ENCODE measurements at regions not wholly inside any gene's neighbourhood (a gene's known extent, or its start where the extent isn't known, plus 50 kb on each side); places are given as distances from the start of the nearest gene placed in this dataset.

DNA sequence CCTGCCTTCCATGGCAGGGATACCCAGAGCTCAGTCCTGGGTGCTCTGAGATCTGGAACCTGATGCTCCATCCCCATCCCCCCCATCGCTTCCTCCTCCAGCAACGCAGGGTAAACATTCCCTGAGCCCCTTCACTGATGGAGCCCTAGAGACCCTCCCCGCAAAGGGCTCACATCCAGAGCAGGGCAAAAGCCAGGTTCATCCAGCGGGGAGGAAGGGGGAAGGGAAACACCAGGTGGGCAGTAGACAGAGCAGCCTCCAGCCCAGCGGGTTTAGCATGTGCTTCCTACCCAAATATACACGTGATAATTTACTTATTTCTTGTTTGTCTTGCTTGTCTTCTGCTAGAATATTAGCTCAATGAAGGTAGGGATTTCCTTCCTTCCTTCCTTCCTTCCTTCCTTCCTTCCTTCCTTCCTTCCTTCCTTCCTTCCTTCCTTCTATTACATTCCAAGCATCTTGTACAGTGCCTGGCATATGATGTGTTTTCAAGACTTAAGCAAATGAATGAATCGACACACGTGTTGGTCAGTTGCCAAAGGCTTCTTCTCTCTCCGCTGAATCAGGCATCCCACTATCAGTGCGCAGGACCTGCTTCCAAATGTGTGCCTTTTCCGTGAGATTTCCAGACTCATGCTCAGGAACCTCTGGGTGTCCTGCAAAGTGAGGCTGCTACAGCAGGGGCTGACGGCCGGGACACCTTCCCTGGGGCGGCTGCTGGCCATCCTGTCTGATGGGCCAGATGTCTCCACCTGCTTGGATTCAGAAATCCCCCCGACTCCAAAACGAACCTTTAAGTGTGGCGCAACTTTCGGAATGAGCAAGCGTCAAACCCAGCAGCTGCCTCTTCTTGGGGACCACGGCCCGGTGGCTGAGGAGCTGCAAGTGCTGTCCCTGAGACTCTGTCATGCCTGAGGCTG lies 955.1 kb downstream of the BRD1 start:
- TF ChIP-seq, protein P1, sequence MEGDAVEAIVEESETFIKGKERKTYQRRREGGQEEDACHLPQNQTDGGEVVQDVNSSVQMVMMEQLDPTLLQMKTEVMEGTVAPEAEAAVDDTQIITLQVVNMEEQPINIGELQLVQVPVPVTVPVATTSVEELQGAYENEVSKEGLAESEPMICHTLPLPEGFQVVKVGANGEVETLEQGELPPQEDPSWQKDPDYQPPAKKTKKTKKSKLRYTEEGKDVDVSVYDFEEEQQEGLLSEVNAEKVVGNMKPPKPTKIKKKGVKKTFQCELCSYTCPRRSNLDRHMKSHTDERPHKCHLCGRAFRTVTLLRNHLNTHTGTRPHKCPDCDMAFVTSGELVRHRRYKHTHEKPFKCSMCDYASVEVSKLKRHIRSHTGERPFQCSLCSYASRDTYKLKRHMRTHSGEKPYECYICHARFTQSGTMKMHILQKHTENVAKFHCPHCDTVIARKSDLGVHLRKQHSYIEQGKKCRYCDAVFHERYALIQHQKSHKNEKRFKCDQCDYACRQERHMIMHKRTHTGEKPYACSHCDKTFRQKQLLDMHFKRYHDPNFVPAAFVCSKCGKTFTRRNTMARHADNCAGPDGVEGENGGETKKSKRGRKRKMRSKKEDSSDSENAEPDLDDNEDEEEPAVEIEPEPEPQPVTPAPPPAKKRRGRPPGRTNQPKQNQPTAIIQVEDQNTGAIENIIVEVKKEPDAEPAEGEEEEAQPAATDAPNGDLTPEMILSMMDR (IDR thresholded peaks at IDR 0.05): no peak
- no peak for TF ChIP-seq POLR2AphosphoS5 (IDR thresholded peaks at IDR 0.05)
- TF ChIP-seq POLR2A (IDR thresholded peaks at IDR 0.05): no peak
